Prostate gland (tissue), 2 donors: ENCODE measurements at regions not wholly inside any gene's neighbourhood (a gene's known extent, or its start where the extent isn't known, plus 50 kb on each side); places are given as distances from the start of the nearest gene placed in this dataset.

Experiments
- DNase-seq: peaks from one replicate; pipeline ENCODE4 v3.0.0-alpha.2; 2019; ENCODE audit warnings: low spot score
- H3K27ac ChIP-seq, 2 donors: fragments of 200-600 bp; sonication (generic); 2 replicates each; pipeline ENCODE4 v1.5.1; 2017 to 2019
- H3K27me3 ChIP-seq: fragments of 200-600 bp; sonication (generic); replicated peaks from 2 replicates; pipeline ENCODE4 v1.5.1; 2019; ENCODE audit not compliant: insufficient read depth
- H3K36me3 ChIP-seq, 2 donors: fragments of 200-600 bp; sonication (generic); 1 replicate in 1 of 2; 2 replicates in 1 of 2; pipeline versions ENCODE4 v1.5.1 to v1.8.1; 2017 to 2019
- H3K4me1 ChIP-seq: fragments of 200-600 bp; sonication (generic); replicated peaks from 2 replicates; pipeline ENCODE4 v1.5.1; 2019
- H3K4me3 ChIP-seq, 2 donors: fragments of 200-600 bp; sonication (generic); 2 replicates each; pipeline ENCODE4 v1.5.1; 2017 to 2019
- H3K9me3 ChIP-seq: fragments of 200-600 bp; sonication (generic); 2 replicates; pipeline ENCODE4 v1.5.1; 2017
- CTCF ChIP-seq, 4 experiments: fragments of 200-600 bp in 2 of 4; fragments of 450-650 bp in 2 of 4; sonication (generic) in 2 of 4; IDR thresholded peaks; 1 replicate in 3 of 4; 2 replicates in 1 of 4; pipeline ENCODE4 v1.5.1; 2016 to 2019; ENCODE audit warnings: antibody characterized with exemption in 4 of 4, mild to moderate bottlenecking in 2 of 4, moderate library complexity in 2 of 4
- POLR2A ChIP-seq: fragments of 450-650 bp; IDR thresholded peaks from one replicate; pipeline ENCODE4 v1.6.1; 2016; ENCODE audit warnings: antibody characterized with exemption, mild to moderate bottlenecking
- POLR2AphosphoS5 ChIP-seq: sonication (generic); formaldehyde crosslinking; IDR thresholded peaks from one replicate; pipeline ENCODE4 v1.6.1; 2017; ENCODE audit warnings: antibody characterized with exemption
- WGBS: methylation state at CpG from one replicate; pipeline ENCODE4 v1.1.5; 2018; 5-methylcytosine and 5-hydroxymethylcytosine counted together
- intact Hi-C: fragments of 100-400 bp; cut with DNase I; formaldehyde crosslinking; loops from one replicate; pipeline ENCODE4 v1.14.2; 2022

- intact Hi-C loops, result no loop called here
- H3K36me3 ChIP-seq, result no peaks in the 10 kb centered on the region
- H3K4me3 ChIP-seq, result no peak overlapping the region
- TF ChIP-seq POLR2A (no peak), POLR2AphosphoS5 (no peak), CTCF (IDR thresholded peaks at IDR 0.05) (no peak)
- no peak for DNase-seq
- WGBS, result 82% methylated on average over 1 of the region's 1 CpG
- no peak overlapping the region for H3K27ac ChIP-seq
- no peaks in the 10 kb centered on the region for H3K9me3 ChIP-seq
- H3K27me3 ChIP-seq, result no peaks in the 10 kb centered on the region
- no peaks in the 10 kb centered on the region for H3K4me1 ChIP-seq
Observed at GRCh38 chr1:192087334-192087733, 70.9 kb upstream of the RGS18 start.

DNA sequence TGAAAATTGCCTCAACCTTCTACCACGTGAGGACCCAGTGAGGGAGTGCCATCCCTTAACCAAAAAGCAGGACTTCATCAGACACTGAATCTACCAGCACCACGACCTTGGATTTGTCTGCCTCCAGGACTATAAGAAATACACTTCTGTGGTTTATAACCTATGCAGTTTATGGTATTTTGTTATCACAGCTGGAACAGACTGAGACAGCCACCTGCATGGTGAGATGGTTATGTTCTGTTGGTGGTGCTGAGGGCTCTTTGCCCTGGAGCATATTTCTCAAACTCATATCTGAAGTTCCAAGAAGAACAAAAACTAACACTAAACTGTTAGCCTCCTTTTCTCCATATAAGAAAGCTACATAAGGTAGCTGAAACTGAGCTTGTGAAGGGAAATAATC, 69.8 kb upstream of the RGS18 start:
- no peak for DNase-seq

DNA sequence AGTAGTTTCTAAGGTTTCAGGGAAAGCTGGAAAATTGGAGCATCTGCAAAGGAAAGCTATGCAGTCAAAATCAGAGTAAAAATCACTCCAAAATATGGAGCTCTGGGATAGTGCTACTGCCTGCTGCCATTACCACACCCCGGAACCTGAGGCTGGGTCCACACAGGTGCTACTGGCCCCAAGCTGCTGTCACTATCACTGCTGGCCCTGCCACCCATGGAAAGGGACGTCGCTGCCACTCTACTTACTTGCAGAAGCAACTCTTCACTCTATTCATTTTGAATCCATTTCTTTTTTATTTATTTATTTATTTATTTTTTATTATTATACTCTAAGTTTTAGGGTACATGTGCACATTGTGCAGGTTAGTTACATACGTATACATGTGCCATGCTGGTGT, 60.3 kb upstream of the RGS18 start:
- TF ChIP-seq POLR2AphosphoS5, result no peak
- no peak for TF ChIP-seq CTCF (IDR thresholded peaks at IDR 0.05)
- no peak for TF ChIP-seq POLR2A
- intact Hi-C loops, result no loop called here
- 98% methylated on average over 4 of the region's 4 CpGs for WGBS

More for the DNA sequence above, 69.8 kb upstream of the RGS18 start:
- no peak overlapping the region for H3K4me3 ChIP-seq
- no peaks in the 10 kb centered on the region for H3K4me1 ChIP-seq
- H3K27me3 ChIP-seq, result no peaks in the 10 kb centered on the region
- H3K9me3 ChIP-seq, result no peaks in the 10 kb centered on the region
- TF ChIP-seq CTCF (IDR thresholded peaks at IDR 0.05) (no peak), POLR2AphosphoS5 (no peak), POLR2A (no peak)
- H3K36me3 ChIP-seq, result no peaks in the 10 kb centered on the region
- WGBS, result 25% methylated on average over 2 of the region's 2 CpGs
- intact Hi-C loops, result no loop called here
- no peak overlapping the region for H3K27ac ChIP-seq

DNA sequence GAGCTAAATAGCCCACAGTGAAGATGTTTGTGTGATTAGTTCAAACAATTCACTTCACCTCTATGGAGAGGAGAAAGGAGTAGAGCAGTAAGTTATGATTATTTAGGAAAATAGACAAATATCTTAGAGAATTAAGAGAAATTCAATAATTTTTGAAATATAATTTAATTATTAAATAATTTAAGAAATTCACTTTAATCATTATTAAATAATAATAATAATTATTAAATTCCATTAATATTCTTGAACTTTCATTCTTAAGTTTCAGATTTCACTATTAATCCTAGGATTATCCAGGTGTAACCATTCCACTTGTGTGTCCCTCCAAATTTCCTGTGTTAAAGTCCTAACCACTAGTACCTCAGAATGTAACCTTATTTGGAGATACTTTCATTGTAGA, 58.9 kb upstream of the RGS18 start:
- TF ChIP-seq POLR2AphosphoS5 (no peak), CTCF (IDR thresholded peaks at IDR 0.05) (no peak), POLR2A (no peak)
- no peak for DNase-seq
- H3K4me1 ChIP-seq, result no peaks in the 10 kb centered on the region
- no peaks in the 10 kb centered on the region for H3K9me3 ChIP-seq
- H3K27ac ChIP-seq, result no peak overlapping the region
- H3K27me3 ChIP-seq, result no peaks in the 10 kb centered on the region
- intact Hi-C loops, result no loop called here
- no peaks in the 10 kb centered on the region for H3K36me3 ChIP-seq
- no peak overlapping the region for H3K4me3 ChIP-seq

More for the DNA sequence above, 60.3 kb upstream of the RGS18 start:
- H3K9me3 ChIP-seq, result no peaks in the 10 kb centered on the region
- H3K4me1 ChIP-seq, result no peaks in the 10 kb centered on the region
- H3K36me3 ChIP-seq, result no peaks in the 10 kb centered on the region
- DNase-seq, result no peak
- H3K4me3 ChIP-seq, result no peak overlapping the region
- no peaks in the 10 kb centered on the region for H3K27me3 ChIP-seq
- no peak overlapping the region for H3K27ac ChIP-seq

DNA sequence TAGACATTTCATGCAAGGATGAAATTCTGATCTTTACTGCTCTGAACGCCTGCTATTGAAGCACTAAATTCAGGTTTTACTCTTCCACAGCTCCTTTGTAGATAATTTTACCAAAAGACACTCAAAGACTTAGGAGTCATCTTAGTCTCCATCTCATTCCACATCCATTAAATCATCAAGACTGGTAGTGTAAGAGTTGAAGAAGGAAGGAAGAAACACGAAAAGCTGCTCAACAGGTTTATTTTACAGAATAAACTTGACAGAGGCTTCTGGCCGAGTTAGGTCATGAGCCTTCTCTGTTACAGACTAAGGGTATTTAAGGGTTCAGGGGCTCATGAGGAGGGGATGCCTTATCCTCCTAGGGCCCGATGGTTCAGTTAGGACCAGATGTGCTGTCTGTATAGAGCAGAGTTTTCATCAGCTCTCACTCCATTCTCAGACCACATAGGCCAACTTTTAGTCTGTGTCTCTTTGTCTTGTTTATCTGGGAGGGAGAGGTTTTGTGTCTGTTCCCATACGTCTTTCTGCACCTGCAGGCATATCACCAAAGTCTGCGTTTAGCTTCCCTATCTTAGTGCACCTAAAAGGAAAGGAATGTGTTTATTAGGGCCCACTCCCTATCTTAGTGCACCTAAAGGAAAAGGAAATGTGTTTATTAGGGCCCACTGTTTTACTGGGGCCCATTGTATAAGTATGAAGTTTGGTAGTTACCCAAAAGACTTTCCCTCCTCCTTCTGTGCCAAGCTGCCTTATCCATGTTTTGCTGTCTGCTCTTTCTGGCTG, 57.4 kb upstream of the RGS18 start:
- Histone ChIP-seq H3K4me3 (no peak overlapping the region), H3K27ac (no peak overlapping the region), H3K27me3 (no peaks in the 10 kb centered on the region), H3K9me3 (no peaks in the 10 kb centered on the region), H3K36me3 (no peaks in the 10 kb centered on the region), H3K4me1 (no peaks in the 10 kb centered on the region)
- TF ChIP-seq POLR2AphosphoS5 (no peak), POLR2A (no peak), CTCF (IDR thresholded peaks at IDR 0.05) (no peak)
- intact Hi-C loops, result no loop called here
- 56% methylated on average over 6 of the region's 6 CpGs for WGBS
- no peak for DNase-seq
